Fibroblast of lung (primary cell): ENCODE measurements at regions not wholly inside any gene's neighbourhood (a gene's known extent, or its start where the extent isn't known, plus 50 kb on each side); places are given as distances from the start of the nearest gene placed in this dataset.

Source experiments
- DNase-seq, 2 donors: peaks; one replicate each; pipeline versions ENCODE4 v3.0.0 to v3.0.0-alpha.2; 2010; ENCODE audit warnings: low read depth in 2 of 2
- H2AFZ ChIP-seq: 2 replicates; pipeline ENCODE4 v1.5.1; 2012; ENCODE audit warnings: low read length, control low read depth, inconsistent platforms
- H3K27ac ChIP-seq: 2 replicates; pipeline ENCODE4 v1.5.1; 2011; ENCODE audit warnings: low read length, control low read depth; ENCODE audit not compliant: insufficient read depth
- H3K27me3 ChIP-seq: 2 replicates; pipeline ENCODE4 v1.5.1; 2011; ENCODE audit warnings: mild to moderate bottlenecking, low read length; ENCODE audit not compliant: control insufficient read depth, insufficient read depth
- H3K36me3 ChIP-seq: 2 replicates; pipeline ENCODE4 v1.5.1; 2011; ENCODE audit warnings: low read length; ENCODE audit not compliant: control insufficient read depth, insufficient read depth
- H3K4me1 ChIP-seq: 2 replicates; pipeline ENCODE4 v1.5.1; 2011; ENCODE audit warnings: low read length; ENCODE audit not compliant: control insufficient read depth, insufficient read depth; ENCODE audit errors: extremely low read depth
- H3K4me2 ChIP-seq: 2 replicates; pipeline ENCODE4 v1.5.1; 2011; ENCODE audit warnings: low read length, control low read depth; ENCODE audit not compliant: insufficient read depth; ENCODE audit errors: extremely low read depth
- H3K4me3 ChIP-seq, 4 experiments: fragments of 200-600 bp in 1 of 4; sonication (generic) in 1 of 4; replicated peaks in 1 of 4; 2 replicates each; pipeline ENCODE4 v1.5.1; 2011 to 2016; ENCODE audit warnings: low read length in 4 of 4, low read depth in 3 of 4, mild to moderate bottlenecking in 3 of 4, control low read depth in 2 of 4, inconsistent platforms in 1 of 4, mixed read lengths in 1 of 4; ENCODE audit not compliant: insufficient read depth in 1 of 4; ENCODE audit errors: control extremely low read depth in 1 of 4
- H3K79me2 ChIP-seq: 2 replicates; pipeline ENCODE4 v1.5.1; 2012; ENCODE audit warnings: mild to moderate bottlenecking, low read length, inconsistent platforms; ENCODE audit not compliant: control insufficient read depth, insufficient read depth
- H3K9ac ChIP-seq: 2 replicates; pipeline ENCODE4 v1.5.1; 2011; ENCODE audit warnings: mild to moderate bottlenecking, low read length, control low read depth; ENCODE audit not compliant: insufficient read depth
- H3K9me3 ChIP-seq: 2 replicates; pipeline ENCODE4 v1.5.1; 2012; ENCODE audit warnings: low read depth, low read length; ENCODE audit not compliant: control insufficient read depth, insufficient read depth
- H4K20me1 ChIP-seq: 2 replicates; pipeline ENCODE4 v1.5.1; 2011; ENCODE audit warnings: low read length; ENCODE audit not compliant: control insufficient read depth, insufficient read depth; ENCODE audit errors: extremely low read depth
- CTCF ChIP-seq, 2 donors: IDR thresholded peaks in 1 of 2; conservative IDR thresholded peaks in 1 of 2; 1 replicate in 1 of 2; 2 replicates in 1 of 2; pipeline ENCODE4 v1.5.1; 2011 to 2012; ENCODE audit warnings: low read length in 2 of 2, control low read depth in 1 of 2, inconsistent platforms in 1 of 2, low read depth in 1 of 2, mild to moderate bottlenecking in 1 of 2
- EZH2 ChIP-seq: IDR thresholded peaks from 2 replicates; pipeline ENCODE4 v1.5.1; 2012; ENCODE audit warnings: low read length, control low read depth, mild to moderate bottlenecking; ENCODE audit errors: missing control alignments

GRCh38 chr7:41303709-41304108, 399.2 kb downstream of the INHBA start:
- Histone ChIP-seq H3K9me3 (no peaks in the 10 kb centered on the region), H3K4me3 (no peak overlapping the region), H3K27me3 (no peaks in the 10 kb centered on the region), H3K4me2 (no peak overlapping the region), H3K36me3 (no peaks in the 10 kb centered on the region), H3K27ac (no peak overlapping the region), H2AFZ (no peak overlapping the region), H4K20me1 (no peaks in the 10 kb centered on the region), H3K79me2 (no peaks in the 10 kb centered on the region), H3K4me1 (no peaks in the 10 kb centered on the region), H3K9ac (no peak overlapping the region)
- TF ChIP-seq CTCF (conservative IDR thresholded peaks at IDR 0.05 in 1 of 2, IDR thresholded peaks at IDR 0.05 in 1 of 2; ENCODE audit: low read depth in 1 of 2, low read length in 2 of 2) (no peak), EZH2 (no peak)
- DNase-seq, result no peak

DNA sequence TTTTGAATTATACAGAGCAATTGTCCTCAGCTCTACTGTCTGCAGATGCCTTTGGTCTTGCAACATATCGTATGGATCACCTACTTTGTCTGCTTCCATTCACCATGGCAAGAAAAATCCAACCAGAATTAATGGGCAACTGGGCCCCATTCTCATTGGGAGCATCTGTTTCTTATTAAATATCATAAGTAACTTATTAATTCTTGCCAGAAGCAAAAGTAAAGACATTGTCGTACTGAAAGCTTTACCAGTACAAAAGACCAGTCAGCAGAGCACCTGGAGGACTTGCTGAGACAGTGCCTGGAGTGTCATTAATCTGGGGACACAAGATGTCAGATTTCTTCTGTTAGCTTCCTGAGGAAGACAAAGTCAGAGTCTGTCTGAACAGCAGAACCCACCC, 404.5 kb downstream of the INHBA start:
- H2AFZ ChIP-seq, result no peak overlapping the region
- no peak overlapping the region for H3K4me3 ChIP-seq
- TF ChIP-seq EZH2 (no peak), CTCF (conservative IDR thresholded peaks at IDR 0.05 in 1 of 2, IDR thresholded peaks at IDR 0.05 in 1 of 2; ENCODE audit: low read depth in 1 of 2, low read length in 2 of 2) (no peak)

GRCh38 chr7:41297166-41297565, 405.7 kb downstream of the INHBA start:
- TF ChIP-seq EZH2 (no peak), CTCF (conservative IDR thresholded peaks at IDR 0.05 in 1 of 2, IDR thresholded peaks at IDR 0.05 in 1 of 2; ENCODE audit: low read depth in 1 of 2, low read length in 2 of 2) (no peak)
- DNase-seq, result no peak
- H3K79me2 ChIP-seq, result no peaks in the 10 kb centered on the region
- no peak overlapping the region for H3K27ac ChIP-seq
- no peaks in the 10 kb centered on the region for H4K20me1 ChIP-seq
- no peaks in the 10 kb centered on the region for H3K36me3 ChIP-seq
- H3K4me1 ChIP-seq, result no peaks in the 10 kb centered on the region
- H3K27me3 ChIP-seq, result no peaks in the 10 kb centered on the region
- H2AFZ ChIP-seq, result no peak overlapping the region
- H3K4me2 ChIP-seq, result no peak overlapping the region
- H3K4me3 ChIP-seq, result no peak overlapping the region
- H3K9ac ChIP-seq, result no peak overlapping the region
- H3K9me3 ChIP-seq, result no peaks in the 10 kb centered on the region

More for the DNA sequence above, 404.5 kb downstream of the INHBA start:
- Histone ChIP-seq H3K27ac (no peak overlapping the region), H3K36me3 (no peaks in the 10 kb centered on the region), H3K79me2 (no peaks in the 10 kb centered on the region), H3K4me1 (no peaks in the 10 kb centered on the region), H4K20me1 (no peaks in the 10 kb centered on the region), H3K27me3 (no peaks in the 10 kb centered on the region), H3K9ac (no peak overlapping the region), H3K4me2 (no peak overlapping the region), H3K9me3 (no peaks in the 10 kb centered on the region)
- peak in 1 of 2 donors; percentile 3 for DNase-seq
